Muscle layer of duodenum (tissue), 2 donors: ENCODE measurements at regions not wholly inside any gene's neighbourhood (a gene's known extent, or its start where the extent isn't known, plus 50 kb on each side); places are given as distances from the start of the nearest gene placed in this dataset.
"Not testable (repeated sequence)": the region's sequence is repeated elsewhere in the genome, so short reads cannot be mapped to it uniquely, and the experiment has no call there.

Experiments used
- H3K27ac ChIP-seq: one replicate; pipeline ENCODE4 v1.7.0; 2013; ENCODE audit warnings: mild to moderate bottlenecking, low read length
- H3K27me3 ChIP-seq: one replicate; pipeline ENCODE4 v1.7.0; 2013; ENCODE audit warnings: low read depth, mild to moderate bottlenecking, control low read depth, low read length
- H3K36me3 ChIP-seq, 2 donors: one replicate each; pipeline ENCODE4 v1.7.0; 2013; ENCODE audit warnings: low read length in 2 of 2, control low read depth in 1 of 2, mild to moderate bottlenecking in 1 of 2; ENCODE audit not compliant: insufficient read depth in 2 of 2, control insufficient read depth in 1 of 2
- H3K4me1 ChIP-seq, 2 donors: one replicate each; pipeline ENCODE4 v1.7.0; 2013; ENCODE audit warnings: low read length in 2 of 2, mild to moderate bottlenecking in 2 of 2, control low read depth in 1 of 2, moderate library complexity in 1 of 2; ENCODE audit not compliant: insufficient read depth in 2 of 2, control insufficient read depth in 1 of 2
- H3K4me3 ChIP-seq, 2 donors: one replicate each; pipeline ENCODE4 v1.7.0; 2013; ENCODE audit warnings: low read length in 2 of 2, low read depth in 1 of 2, mild to moderate bottlenecking in 1 of 2
- H3K9me3 ChIP-seq, 2 donors: one replicate each; pipeline ENCODE4 v1.7.0; 2013; ENCODE audit warnings: low read length in 2 of 2, control low read depth in 1 of 2, mild to moderate bottlenecking in 1 of 2; ENCODE audit not compliant: control insufficient read depth in 1 of 2
- donor health status: healthy.

- H3K9me3 ChIP-seq, H3K27me3 ChIP-seq: not testable (repeated sequence)
Measured at GRCh38 chr19:57035740-57036139, 84.0 kb upstream of the USP29 start.

GRCh38 chr19:57037556-57037955 is 82.2 kb upstream of the USP29 start:
- H3K4me3 ChIP-seq: no peak overlapping the region
- H3K27ac ChIP-seq: no peak overlapping the region
- no peaks in the 10 kb centered on the region for H3K27me3 ChIP-seq
- H3K9me3 ChIP-seq: peaks cover 0 to 4% of the 10 kb centered on the region in 2 donors
- no peaks in the 10 kb centered on the region for H3K36me3 ChIP-seq
- H3K4me1 ChIP-seq: no peaks in the 10 kb centered on the region

More at GRCh38 chr19:57035740-57036139, 84.0 kb upstream of the USP29 start:
- H3K4me1 ChIP-seq, H3K4me3 ChIP-seq, H3K36me3 ChIP-seq, H3K27ac ChIP-seq: not testable (repeated sequence)

GRCh38 chr19:57047743-57048142 is 72.0 kb upstream of the USP29 start:
- no peaks in the 10 kb centered on the region for H3K27me3 ChIP-seq
- no peaks in the 10 kb centered on the region for H3K36me3 ChIP-seq
- H3K4me1 ChIP-seq: no peaks in the 10 kb centered on the region
- H3K27ac ChIP-seq: no peak overlapping the region
- H3K9me3 ChIP-seq: peaks cover 0 to 16% of the 10 kb centered on the region in 2 donors
- H3K4me3 ChIP-seq: no peak overlapping the region

DNA sequence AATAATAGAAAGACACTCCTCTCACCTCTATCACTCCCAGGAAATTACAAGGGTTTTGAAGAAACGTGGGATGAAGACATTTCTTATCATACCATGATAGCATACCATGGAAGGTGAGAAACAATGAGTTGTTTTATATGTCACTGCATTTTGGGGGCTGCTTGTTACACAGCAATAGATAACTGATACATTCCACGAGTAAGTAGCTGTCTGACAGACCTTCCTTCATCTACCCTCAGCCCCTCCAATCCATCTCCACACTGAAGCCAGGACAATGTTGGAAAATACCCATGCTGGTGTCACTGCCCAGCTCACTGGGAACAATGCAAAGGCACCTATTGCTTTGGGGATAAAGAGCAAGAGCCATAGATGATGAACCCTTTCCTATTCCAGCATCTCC is 68.9 kb upstream of the USP29 start:
- Histone ChIP-seq H3K27me3 (no peaks in the 10 kb centered on the region), H3K9me3 (peaks cover 6 to 18% of the 10 kb centered on the region in 2 donors), H3K36me3 (no peaks in the 10 kb centered on the region), H3K27ac (no peak overlapping the region), H3K4me3 (no peak overlapping the region), H3K4me1 (no peaks in the 10 kb centered on the region)

DNA sequence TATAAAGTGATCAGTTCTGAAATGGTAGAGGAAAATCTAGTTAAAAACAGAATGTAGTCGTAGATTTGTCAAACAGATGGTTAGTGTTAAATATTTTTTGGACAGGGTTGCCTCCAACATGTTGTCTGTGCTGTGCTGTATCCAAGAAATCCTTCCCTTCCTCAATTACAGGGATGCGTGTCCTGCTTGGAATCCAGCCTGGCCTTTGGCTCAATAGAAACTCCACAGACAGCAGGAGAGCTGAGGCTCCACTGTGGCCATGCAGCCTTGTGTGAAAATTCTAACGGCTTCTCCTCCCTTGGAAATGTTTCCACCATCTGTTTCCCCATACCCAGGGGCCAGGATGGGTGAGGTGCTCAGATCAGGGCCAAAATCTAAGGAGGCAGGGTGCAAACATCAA is 67.7 kb upstream of the USP29 start:
- Histone ChIP-seq H3K27me3 (no peaks in the 10 kb centered on the region), H3K36me3 (no peaks in the 10 kb centered on the region), H3K4me1 (no peaks in the 10 kb centered on the region), H3K4me3 (no peak overlapping the region), H3K9me3 (peaks cover 6 to 17% of the 10 kb centered on the region in 2 donors), H3K27ac (no peak overlapping the region)

GRCh38 chr19:57053401-57053800 is 66.4 kb upstream of the USP29 start:
- H3K27ac ChIP-seq: no peak overlapping the region

DNA sequence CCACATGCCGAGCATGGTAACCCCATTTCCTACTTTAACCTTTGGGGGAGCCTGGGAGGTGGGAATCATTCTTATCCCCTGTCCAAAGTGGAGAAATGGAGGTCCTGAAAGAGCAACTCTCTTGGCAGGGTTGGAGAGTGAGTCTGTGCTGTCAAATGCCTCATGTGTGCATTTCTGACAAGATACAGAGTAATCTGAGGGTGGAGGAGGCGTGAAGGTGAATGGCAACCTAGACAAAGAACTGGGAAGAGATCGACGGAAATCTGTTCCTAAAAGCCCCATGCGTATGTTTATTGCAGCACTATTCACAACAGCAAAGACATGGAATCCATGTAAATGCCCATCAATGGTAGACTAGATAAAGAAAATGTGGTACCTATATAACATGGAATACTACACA is 63.8 kb upstream of the USP29 start:
- Histone ChIP-seq H3K4me3 (no peak overlapping the region), H3K36me3 (no peaks in the 10 kb centered on the region), H3K27ac (no peak overlapping the region), H3K4me1 (no peaks in the 10 kb centered on the region), H3K27me3 (no peaks in the 10 kb centered on the region), H3K9me3 (peaks cover 6% of the 10 kb centered on the region in 2 donors)

More at GRCh38 chr19:57053401-57053800, 66.4 kb upstream of the USP29 start:
- no peaks in the 10 kb centered on the region for H3K4me1 ChIP-seq
- no peaks in the 10 kb centered on the region for H3K27me3 ChIP-seq
- no peaks in the 10 kb centered on the region for H3K36me3 ChIP-seq
- peaks cover 6 to 10% of the 10 kb centered on the region in 2 donors for H3K9me3 ChIP-seq
- H3K4me3 ChIP-seq: no peak overlapping the region

DNA sequence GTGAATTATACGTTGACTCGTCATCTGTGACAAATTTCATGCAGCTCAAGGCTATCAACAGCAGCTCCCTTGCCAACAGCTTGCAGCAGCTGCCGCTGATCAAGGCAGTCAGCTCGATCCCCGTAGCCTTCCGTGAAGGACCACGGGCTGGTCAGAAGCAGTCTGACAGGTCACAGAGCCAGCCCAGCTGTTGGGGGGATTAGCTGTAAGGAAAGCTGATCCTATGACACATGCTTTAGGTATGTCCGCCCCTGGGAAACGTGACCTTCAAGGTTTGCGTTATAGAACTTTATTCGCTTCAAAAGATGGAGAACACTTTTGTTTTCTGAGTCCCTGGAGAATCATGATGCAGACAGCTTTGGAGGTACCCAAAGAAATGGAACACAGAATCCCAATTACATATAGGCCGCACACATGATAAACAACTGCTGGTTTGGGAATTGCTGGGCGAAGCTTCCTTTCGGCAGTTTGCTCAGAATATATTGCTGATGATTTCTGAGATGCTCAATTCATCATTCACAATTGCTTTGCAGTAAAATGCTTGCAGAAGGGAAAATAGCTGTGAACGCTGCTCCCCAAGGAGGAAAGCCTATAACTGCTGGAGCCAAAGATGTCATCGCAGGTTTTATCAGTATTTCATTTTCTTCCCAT is 62.6 kb upstream of the USP29 start:
- Histone ChIP-seq H3K27me3 (peaks cover 3% of the 10 kb centered on the region), H3K4me1 (no peaks in the 10 kb centered on the region), H3K4me3 (peak overlapping the region in 1 of 2 donors; percentile 13), H3K9me3 (peaks cover 5 to 6% of the 10 kb centered on the region in 2 donors), H3K27ac (no peak overlapping the region), H3K36me3 (no peaks in the 10 kb centered on the region)

- no peaks in the 10 kb centered on the region for H3K36me3 ChIP-seq
- no peaks in the 10 kb centered on the region for H3K4me1 ChIP-seq
- peaks cover 5 to 6% of the 10 kb centered on the region in 2 donors for H3K9me3 ChIP-seq
- no peak overlapping the region for H3K27ac ChIP-seq
- peaks cover 3% of the 10 kb centered on the region for H3K27me3 ChIP-seq
- H3K4me3 ChIP-seq: no peak overlapping the region
Measured at GRCh38 chr19:57058871-57059270, 60.9 kb upstream of the USP29 start.

DNA sequence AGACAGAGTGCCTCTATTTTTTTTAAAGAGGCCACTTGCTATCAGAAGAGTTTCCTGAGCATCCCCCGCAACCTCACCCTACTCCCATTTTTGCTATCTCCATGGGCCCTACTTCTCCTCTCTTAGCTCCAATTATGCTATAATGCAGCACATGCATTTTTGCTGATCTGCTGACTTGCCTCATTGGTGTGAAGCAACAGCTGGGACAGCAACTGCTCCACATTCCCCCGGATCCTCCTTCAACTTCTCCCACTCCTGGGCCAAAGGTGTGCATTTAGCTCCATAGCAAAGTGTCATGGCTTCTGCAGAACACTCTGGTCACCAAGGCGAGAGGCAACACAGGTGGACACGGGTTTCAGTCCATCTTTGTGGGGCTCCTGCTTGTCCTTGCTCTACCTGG is 56.7 kb upstream of the USP29 start:
- Histone ChIP-seq H3K4me1 (no peaks in the 10 kb centered on the region), H3K36me3 (no peaks in the 10 kb centered on the region), H3K9me3 (peaks cover 0 to 2% of the 10 kb centered on the region in 2 donors), H3K27ac (no peak overlapping the region), H3K4me3 (no peak overlapping the region), H3K27me3 (peaks cover 3% of the 10 kb centered on the region)

DNA sequence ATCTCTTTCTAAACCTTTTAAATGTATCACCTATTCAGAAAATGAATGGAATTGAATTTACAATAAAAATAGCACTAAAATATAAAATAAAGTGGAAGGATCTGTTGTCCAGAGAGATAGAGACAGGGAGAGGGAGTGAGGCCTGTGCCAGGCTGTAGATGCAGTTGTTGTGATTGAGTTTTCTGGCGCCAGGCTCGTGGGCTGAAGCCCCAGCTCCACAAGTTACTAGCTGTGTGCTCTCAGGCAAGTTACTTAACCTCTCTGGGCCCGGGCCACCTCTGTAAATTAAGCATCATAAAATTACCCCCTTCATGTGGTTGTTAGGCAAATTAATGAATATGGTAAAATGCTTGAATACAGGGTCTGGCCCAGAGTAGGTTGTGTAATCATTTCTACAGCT is 52.3 kb upstream of the USP29 start:
- H3K9me3 ChIP-seq: peaks cover 0 to 4% of the 10 kb centered on the region in 2 donors
- no peak overlapping the region for H3K4me3 ChIP-seq
- no peaks in the 10 kb centered on the region for H3K27me3 ChIP-seq
- H3K27ac ChIP-seq: no peak overlapping the region
- H3K36me3 ChIP-seq: no peaks in the 10 kb centered on the region
- peaks cover 0 to 4% of the 10 kb centered on the region in 2 donors for H3K4me1 ChIP-seq

GRCh38 chr19:57068311-57068710 is 51.5 kb upstream of the USP29 start:
- H3K9me3 ChIP-seq: peaks cover 0 to 4% of the 10 kb centered on the region in 2 donors
- H3K4me1 ChIP-seq: peaks cover 0 to 4% of the 10 kb centered on the region in 2 donors
- no peaks in the 10 kb centered on the region for H3K36me3 ChIP-seq
- no peak overlapping the region for H3K27ac ChIP-seq
- no peaks in the 10 kb centered on the region for H3K27me3 ChIP-seq
- H3K4me3 ChIP-seq: no peak overlapping the region
